ENCODE measurements at regions not wholly inside any gene's neighbourhood (a gene's known extent, or its start where the extent isn't known, plus 50 kb on each side); places are given as distances from the start of the nearest gene placed in this dataset.
A peak's percentile ranks its signal among the peaks of the same experiment; 100 is the strongest.
"Not testable (repeated sequence)": the region's sequence is repeated elsewhere in the genome, so short reads cannot be mapped to it uniquely, and the experiment has no call there.

DNA sequence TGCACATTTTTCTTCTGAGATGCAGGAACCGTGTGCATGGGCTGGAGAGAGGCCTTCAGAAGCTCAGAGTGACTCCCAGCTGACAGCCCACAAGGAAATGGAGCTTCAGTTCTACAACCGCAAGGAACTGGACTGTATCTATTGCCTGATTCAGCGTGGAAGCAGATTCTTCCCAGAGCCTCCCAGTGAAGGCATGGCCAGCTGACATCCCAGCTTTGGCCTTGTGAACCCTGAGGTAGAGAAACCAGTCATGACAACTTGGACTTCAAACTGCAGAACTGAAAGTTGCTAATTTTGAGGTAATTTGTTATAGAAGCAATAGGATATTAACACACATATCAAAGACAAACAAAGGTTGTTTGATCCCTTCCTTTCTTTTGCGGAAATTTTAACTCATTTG is 94.3 kb upstream of the NOX3 start:
- Mint-ChIP-seq H3K4me3 (no peak overlapping the region), H3K27me3 (ENCODE audit: low read depth in 3 of 3) (peaks cover 0 to 2% (median 0%) of the 10 kb centered on the region in 3 donors), H3K9me3 (no peaks in the 10 kb centered on the region), H3K27ac (no peak overlapping the region), H3K4me1 (no peaks in the 10 kb centered on the region), H3K36me3 (no peaks in the 10 kb centered on the region)
- no peak for DNase-seq

DNA sequence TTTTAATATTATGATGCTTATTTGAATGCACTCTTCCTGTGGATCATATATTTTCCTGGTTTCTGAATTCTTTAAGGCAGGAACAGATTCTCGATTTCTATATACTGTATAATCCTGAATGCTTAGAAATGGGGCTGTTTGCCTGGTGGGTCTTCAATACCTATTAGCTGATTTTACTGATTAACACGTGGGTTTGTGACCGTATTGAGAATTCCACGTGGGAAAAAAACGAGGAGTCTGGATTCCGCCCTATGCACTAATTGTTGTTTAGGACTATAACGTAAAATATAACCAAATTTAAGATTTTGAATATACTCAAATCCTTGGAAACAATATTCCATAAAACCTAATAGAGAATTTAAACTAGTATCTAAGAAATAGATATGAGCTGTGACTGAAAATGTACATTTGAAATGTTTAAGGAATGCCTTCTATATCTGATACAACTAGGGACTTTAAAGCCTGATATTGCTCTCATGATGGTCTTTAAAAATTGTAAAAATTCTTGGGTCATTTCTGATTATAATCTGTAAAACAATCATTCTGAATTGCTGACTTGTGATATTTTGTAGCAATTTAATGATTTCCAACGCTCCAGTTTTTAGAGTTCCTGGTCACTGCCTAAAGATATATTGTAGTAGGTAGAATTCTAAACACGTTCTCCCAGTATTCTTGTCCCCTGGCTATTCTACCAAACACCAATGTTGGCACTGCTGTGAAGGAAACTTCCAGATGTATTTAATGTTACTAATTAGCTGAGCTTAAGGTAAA is 93.6 kb upstream of the NOX3 start:
- DNase-seq = no peak
- Mint-ChIP-seq H3K36me3 (no peaks in the 10 kb centered on the region), H3K4me1 (no peaks in the 10 kb centered on the region), H3K4me3 (no peak overlapping the region), H3K27ac (no peak overlapping the region), H3K27me3 (ENCODE audit: low read depth in 3 of 3) (peaks cover 0 to 2% (median 0%) of the 10 kb centered on the region in 3 donors), H3K9me3 (no peaks in the 10 kb centered on the region)

- no peaks in the 10 kb centered on the region for H3K9me3 Mint-ChIP-seq
- no peak overlapping the region for H3K4me3 Mint-ChIP-seq
- H3K27ac Mint-ChIP-seq = no peak overlapping the region
- DNase-seq = no peak
- no peaks in the 10 kb centered on the region for H3K4me1 Mint-ChIP-seq
- peaks cover 0 to 2% (median 0%) of the 10 kb centered on the region in 3 donors for H3K27me3 Mint-ChIP-seq (ENCODE audit: low read depth in 3 of 3)
- H3K36me3 Mint-ChIP-seq = no peaks in the 10 kb centered on the region
These were observed 92.9 kb upstream of the NOX3 start for GRCh38 chr6:155548576-155548975.

- Mint-ChIP-seq H3K36me3 (no peaks in the 10 kb centered on the region), H3K4me1 (no peaks in the 10 kb centered on the region), H3K4me3 (no peak overlapping the region), H3K27ac (no peak overlapping the region), H3K9me3 (no peaks in the 10 kb centered on the region), H3K27me3 (ENCODE audit: low read depth in 3 of 3) (peaks cover 0 to 3% (median 0%) of the 10 kb centered on the region in 3 donors)
- no peak for DNase-seq
These were observed 89.0 kb upstream of the NOX3 start for GRCh38 chr6:155544677-155545076.

- H3K27ac Mint-ChIP-seq = no peak overlapping the region
- H3K4me3 Mint-ChIP-seq = no peak overlapping the region
- H3K4me1 Mint-ChIP-seq = no peaks in the 10 kb centered on the region
- no peaks in the 10 kb centered on the region for H3K9me3 Mint-ChIP-seq
- H3K27me3 Mint-ChIP-seq (ENCODE audit: low read depth in 3 of 3) = peaks cover 0 to 3% (median 0%) of the 10 kb centered on the region in 3 donors
- H3K36me3 Mint-ChIP-seq = no peaks in the 10 kb centered on the region
- no peak for DNase-seq
These were observed 87.7 kb upstream of the NOX3 start for GRCh38 chr6:155543166-155543847.

DNA sequence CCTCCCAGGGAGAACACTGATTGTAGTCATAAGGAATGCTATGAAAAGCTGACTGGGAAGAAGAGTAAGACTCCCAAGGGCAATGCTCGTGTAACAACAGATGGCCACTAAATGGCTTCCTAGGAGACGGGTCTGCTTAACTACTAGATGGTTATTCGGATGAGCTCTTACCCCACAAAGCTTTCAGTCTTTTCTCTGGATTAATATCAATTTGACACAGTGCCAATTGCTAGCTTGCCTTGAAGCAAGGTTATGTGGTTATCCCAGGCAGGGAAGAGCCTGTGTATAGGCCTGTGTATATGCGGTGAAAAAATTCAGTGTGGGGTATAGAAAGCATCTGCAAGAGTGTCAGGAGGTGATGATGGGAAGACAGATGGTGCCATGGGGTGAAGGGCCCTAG is 86.4 kb upstream of the NOX3 start:
- Mint-ChIP-seq H3K4me1 (no peaks in the 10 kb centered on the region), H3K27me3 (ENCODE audit: low read depth in 3 of 3) (peaks cover 0 to 3% (median 0%) of the 10 kb centered on the region in 3 donors), H3K27ac (no peak overlapping the region), H3K9me3 (no peaks in the 10 kb centered on the region), H3K4me3 (no peak overlapping the region), H3K36me3 (no peaks in the 10 kb centered on the region)
- no peak for DNase-seq

DNA sequence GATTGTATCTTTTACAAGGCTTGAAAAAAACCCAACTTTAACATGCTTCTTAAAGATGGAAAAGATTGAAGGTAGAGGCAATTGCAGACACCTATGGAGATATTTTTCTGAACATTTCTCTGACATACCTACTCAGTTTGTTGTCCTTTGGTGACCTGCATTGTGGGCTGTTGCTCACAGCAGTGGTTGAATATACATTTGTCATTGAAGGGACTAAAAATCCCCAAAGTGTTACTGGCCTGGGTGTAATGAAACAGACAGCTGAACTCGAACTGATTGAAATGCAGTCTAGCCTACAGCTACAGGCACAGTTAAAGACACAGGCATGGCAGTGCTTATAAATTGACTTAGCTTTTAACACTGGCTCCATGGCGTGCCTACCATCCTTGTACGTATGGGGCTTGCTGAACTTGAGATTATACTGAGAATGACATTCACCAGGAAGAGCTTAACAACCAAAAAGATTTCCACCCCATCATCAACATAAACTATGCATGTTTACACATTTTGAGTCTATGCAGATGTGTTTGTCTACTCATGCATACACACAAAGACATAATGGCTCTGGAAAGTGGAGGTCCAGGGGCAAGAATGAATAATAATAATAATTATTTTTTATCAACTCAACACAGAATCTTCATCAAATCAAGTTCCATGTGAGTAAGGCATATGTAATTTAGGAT is 83.2 kb upstream of the NOX3 start:
- DNase-seq = no peak
- Mint-ChIP-seq H3K27ac (no peak overlapping the region), H3K27me3 (ENCODE audit: low read depth in 3 of 3) (peaks cover 0 to 3% (median 2%) of the 10 kb centered on the region in 3 donors), H3K4me1 (no peaks in the 10 kb centered on the region), H3K9me3 (no peaks in the 10 kb centered on the region), H3K4me3 (no peak overlapping the region), H3K36me3 (no peaks in the 10 kb centered on the region)

GRCh38 chr6:155534678-155535077 is 79.0 kb upstream of the NOX3 start:
- Mint-ChIP-seq H3K27me3 (ENCODE audit: low read depth in 3 of 3) (peaks cover 0 to 2% (median 0%) of the 10 kb centered on the region in 3 donors), H3K36me3 (no peaks in the 10 kb centered on the region), H3K4me3 (no peak overlapping the region), H3K27ac (no peak overlapping the region), H3K9me3 (peaks cover 0 to 3% (median 0%) of the 10 kb centered on the region in 6 donors), H3K4me1 (no peaks in the 10 kb centered on the region)
- no peak for DNase-seq

GRCh38 chr6:155530219-155530834 is 74.7 kb upstream of the NOX3 start:
- DNase-seq = peak in 2 of 3 donors; percentile 6 to 21
- peaks cover 8 to 10% of the 10 kb centered on the region in 2 donors for H3K4me1 Mint-ChIP-seq
- peaks cover 0 to 3% (median 0%) of the 10 kb centered on the region in 6 donors for H3K9me3 Mint-ChIP-seq
- H3K27ac Mint-ChIP-seq = peak overlapping the region in 1 of 6 donors; percentile 13
- H3K4me3 Mint-ChIP-seq = no peak overlapping the region
- peaks cover 0 to 6% (median 0%) of the 10 kb centered on the region in 3 donors for H3K36me3 Mint-ChIP-seq
- peaks cover 0 to 2% (median 0%) of the 10 kb centered on the region in 3 donors for H3K27me3 Mint-ChIP-seq (ENCODE audit: low read depth in 3 of 3)

- peak overlapping the region in 1 of 6 donors; percentile 13 for H3K27ac Mint-ChIP-seq
- H3K36me3 Mint-ChIP-seq; DNase-seq; H3K4me3 Mint-ChIP-seq; H3K27me3 Mint-ChIP-seq (ENCODE audit: low read depth in 3 of 3); H3K9me3 Mint-ChIP-seq: not testable (repeated sequence)
- peaks cover 8 to 10% of the 10 kb centered on the region in 2 donors for H3K4me1 Mint-ChIP-seq
These were observed 74.2 kb upstream of the NOX3 start for GRCh38 chr6:155529814-155530213.

DNA sequence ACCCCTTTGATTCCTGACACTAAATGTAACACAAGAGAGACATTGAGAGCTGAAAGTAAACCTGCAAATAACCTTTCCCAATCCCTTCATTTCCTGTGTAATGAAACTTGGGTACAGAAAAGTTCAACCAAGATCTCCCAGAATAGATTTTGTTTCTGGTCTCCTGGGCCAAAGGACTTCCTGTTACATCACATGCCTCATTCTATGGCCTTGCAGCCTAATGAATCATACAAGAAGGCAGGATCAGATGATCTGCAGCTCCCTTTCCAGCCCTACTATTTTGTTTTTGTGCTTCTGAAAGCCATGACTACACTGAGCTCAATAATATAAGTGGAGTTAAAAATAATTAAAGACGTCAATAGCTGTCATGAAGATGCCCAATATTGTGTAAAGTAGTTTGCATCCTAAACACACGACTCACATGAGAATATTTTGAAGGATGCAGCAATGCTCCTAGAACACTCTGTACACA is 73.4 kb upstream of the NOX3 start:
- DNase-seq = no peak
- H3K27ac Mint-ChIP-seq = no peak overlapping the region

GRCh38 chr6:155528335-155528734 is 72.7 kb upstream of the NOX3 start:
- DNase-seq = no peak
- Mint-ChIP-seq H3K27ac (no peak overlapping the region), H3K27me3 (ENCODE audit: low read depth in 3 of 3) (peaks cover 0 to 2% (median 0%) of the 10 kb centered on the region in 3 donors), H3K4me3 (no peak overlapping the region), H3K36me3 (peaks cover 0 to 6% (median 0%) of the 10 kb centered on the region in 3 donors), H3K4me1 (peaks cover 8 to 10% of the 10 kb centered on the region in 2 donors), H3K9me3 (peaks cover 0 to 3% (median 0%) of the 10 kb centered on the region in 6 donors)

More for the DNA sequence above, 73.4 kb upstream of the NOX3 start:
- Mint-ChIP-seq H3K4me3 (no peak overlapping the region), H3K36me3 (peaks cover 0 to 6% (median 0%) of the 10 kb centered on the region in 3 donors), H3K27me3 (ENCODE audit: low read depth in 3 of 3) (peaks cover 0 to 2% (median 0%) of the 10 kb centered on the region in 3 donors), H3K4me1 (peaks cover 8 to 10% of the 10 kb centered on the region in 2 donors), H3K9me3 (peaks cover 0 to 3% (median 0%) of the 10 kb centered on the region in 6 donors)

DNA sequence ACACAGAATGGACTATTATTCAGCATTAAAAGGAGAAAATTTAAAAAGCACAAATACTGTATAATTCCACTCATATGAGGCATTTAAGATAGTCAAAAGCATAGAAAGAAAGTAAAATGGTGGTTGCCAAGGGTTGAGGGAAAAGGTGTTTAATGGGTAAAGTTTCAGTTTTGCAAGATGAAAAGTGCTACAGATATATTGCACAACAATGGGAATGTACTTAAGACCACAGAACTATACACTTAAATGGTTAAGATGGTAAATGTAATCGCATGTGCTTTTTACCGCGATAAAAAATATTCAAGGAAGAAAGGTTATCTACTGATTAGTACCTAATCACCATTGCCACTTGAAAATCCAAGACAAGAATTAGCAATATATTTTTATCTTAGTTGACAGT is 71.8 kb upstream of the NOX3 start:
- H3K27ac Mint-ChIP-seq = no peak overlapping the region
- peaks cover 8 to 10% of the 10 kb centered on the region in 2 donors for H3K4me1 Mint-ChIP-seq
- no peak overlapping the region for H3K4me3 Mint-ChIP-seq
- peaks cover 0 to 2% (median under 1%) of the 10 kb centered on the region in 3 donors for H3K27me3 Mint-ChIP-seq (ENCODE audit: low read depth in 3 of 3)
- no peak for DNase-seq
- H3K9me3 Mint-ChIP-seq = no peaks in the 10 kb centered on the region
- H3K36me3 Mint-ChIP-seq = peaks cover 0 to 10% (median 0%) of the 10 kb centered on the region in 3 donors
